HCT116 (cell line): ENCODE measurements at regions not wholly inside any gene's neighbourhood (a gene's known extent, or its start where the extent isn't known, plus 50 kb on each side); places are given as distances from the start of the nearest gene placed in this dataset.

Source experiments
- ATAC-seq: fragments of 200-7000 bp; cut with Tn5 transposase; 2 replicates; pipeline ENCODE4 v1.9.1; 2020; ENCODE audit warnings: mild to moderate bottlenecking, moderate library complexity
- BruUV-seq: library from RNA; stranded (reverse); fragments of 400-500 nt; replicated peaks from 2 replicates; lab custom pipeline; 2021; lab: Mats Ljungman, UMichigan
- CTCF ChIA-PET: fragments of 300-600 bp; sonication (Branson Sonifier 250); formaldehyde crosslinking; loops from one replicate; lab custom pipeline; 2021; ENCODE audit warnings: antibody characterized with exemption; lab: Charles Lee
- POLR2A ChIA-PET: fragments of 300-600, 350-600 bp; sonication (Branson Sonifier 250); formaldehyde crosslinking; loops from one replicate; lab custom pipeline; 2021; ENCODE audit warnings: antibody characterized with exemption; lab: Charles Lee
- RAD21 ChIA-PET, 2 experiments: fragments of 300-600 bp; sonication (Branson Sonifier 250); formaldehyde crosslinking; loops; one replicate each; lab custom pipeline; 2023; ENCODE audit warnings: low total read pairs in 2 of 2; ENCODE audit not compliant: uncharacterized antibody in 2 of 2, unreplicated experiment in 2 of 2, low non-redundant PET in 1 of 2; lab: Charles Lee
- DNase-seq: peaks from one replicate; pipeline ENCODE4 v3.0.0-alpha.2; 2010; ENCODE audit warnings: low read depth, low spot score
- H2AFZ ChIP-seq: fragments of 200-600 bp; shearing (Covaris generic), sonication (generic); 2 replicates; pipeline ENCODE4 v1.6.1; 2017; ENCODE audit warnings: low read depth, mixed run types, mixed read lengths, antibody characterized with exemption, low read length; ENCODE audit not compliant: poor library complexity, severe bottlenecking
- H3K27ac ChIP-seq: 2 replicates; pipeline ENCODE4 v1.5.1; 2012; ENCODE audit warnings: low read depth, low read length
- H3K27me3 ChIP-seq: fragments of 200-600 bp; sonication (generic); 2 replicates; pipeline ENCODE4 v1.6.1; 2016; ENCODE audit warnings: mixed run types, low read length, mixed read lengths; ENCODE audit not compliant: insufficient read depth
- H3K36me3 ChIP-seq, 2 experiments: fragments of 200-500 bp in 1 of 2; fragments of 200-600 bp in 1 of 2; sonication (Bioruptor generic) in 1 of 2; sonication (generic) in 1 of 2; 2 replicates each; pipeline versions ENCODE4 v1.5.1 to v1.6.1; 2014 to 2016; ENCODE audit warnings: low read length in 2 of 2, inconsistent platforms in 1 of 2, mixed read lengths in 1 of 2, mixed run types in 1 of 2; ENCODE audit not compliant: insufficient read depth in 2 of 2, control insufficient read depth in 1 of 2
- H3K4me1 ChIP-seq, 2 experiments: fragments of 200-600 bp in 1 of 2; sonication (generic) in 1 of 2; 2 replicates each; pipeline versions ENCODE4 v1.5.1 to v1.6.1; 2012 to 2017; ENCODE audit warnings: low read length in 2 of 2, inconsistent platforms in 1 of 2, mild to moderate bottlenecking in 1 of 2, mixed read lengths in 1 of 2, mixed run types in 1 of 2, moderate library complexity in 1 of 2; ENCODE audit not compliant: insufficient read depth in 2 of 2, control insufficient read depth in 1 of 2
- H3K4me2 ChIP-seq: fragments of 200-600 bp; sonication (generic); 2 replicates; pipeline ENCODE4 v1.6.1; 2017; ENCODE audit warnings: mixed run types, low read length, mixed read lengths
- H3K4me3 ChIP-seq, 2 experiments: fragments of 200-600 bp in 1 of 2; sonication (generic) in 1 of 2; replicated peaks in 1 of 2; 2 replicates each; pipeline ENCODE4 v1.5.1; 2011 to 2016; ENCODE audit warnings: low read length in 2 of 2, control low read depth in 1 of 2, low read depth in 1 of 2, mild to moderate bottlenecking in 1 of 2, mixed read lengths in 1 of 2, mixed run types in 1 of 2
- H3K79me2 ChIP-seq: fragments of 200-600 bp; sonication (generic); 2 replicates; pipeline ENCODE4 v1.6.1; 2017; ENCODE audit warnings: mild to moderate bottlenecking, mixed run types, low read length, moderate library complexity, mixed read lengths; ENCODE audit not compliant: insufficient read depth
- H3K9ac ChIP-seq: fragments of 200-600 bp; sonication (generic); 2 replicates; pipeline ENCODE4 v1.6.1; 2016; ENCODE audit warnings: low read length, mixed read lengths
- H3K9me2 ChIP-seq: fragments of 200-600 bp; sonication (generic), shearing (Covaris generic); 2 replicates; pipeline ENCODE4 v1.6.1; 2017; ENCODE audit warnings: mixed run types, mild to moderate bottlenecking, moderate library complexity; ENCODE audit not compliant: insufficient read depth
- H3K9me3 ChIP-seq, 2 experiments: fragments of 200-500 bp in 1 of 2; fragments of 200-600 bp in 1 of 2; sonication (Bioruptor generic) in 1 of 2; sonication (generic) in 1 of 2; 2 replicates each; pipeline ENCODE4 v1.6.1; 2014 to 2017; ENCODE audit warnings: low read length in 2 of 2, mixed read lengths in 2 of 2, inconsistent platforms in 1 of 2, low read depth in 1 of 2, mild to moderate bottlenecking in 1 of 2, mixed run types in 1 of 2, moderate library complexity in 1 of 2; ENCODE audit not compliant: control insufficient read depth in 1 of 2, insufficient read depth in 1 of 2
- H4K20me1 ChIP-seq: fragments of 200-600 bp; sonication (generic), shearing (Covaris generic); 2 replicates; pipeline ENCODE4 v1.6.1; 2017; ENCODE audit warnings: mixed run types, mild to moderate bottlenecking, moderate library complexity; ENCODE audit not compliant: insufficient read depth
- CBX3 ChIP-seq: IDR thresholded peaks from 2 replicates; pipeline ENCODE4 v1.6.1; 2012; ENCODE audit warnings: low read depth
- CTCF ChIP-seq, 3 experiments: fragments of 200-600 bp in 1 of 3; sonication (generic) in 1 of 3; IDR thresholded peaks in 2 of 3; conservative IDR thresholded peaks in 1 of 3; 2 replicates each; pipeline ENCODE4 v1.5.1; 2012 to 2017; ENCODE audit warnings: low read depth in 2 of 3, low read length in 2 of 3, antibody characterized with exemption in 1 of 3, borderline replicate concordance in 1 of 3, control low read depth in 1 of 3, mild to moderate bottlenecking in 1 of 3, mixed read lengths in 1 of 3, mixed run types in 1 of 3, moderate library complexity in 1 of 3; ENCODE audit not compliant: insufficient read depth in 1 of 3
- ELF1 ChIP-seq: IDR thresholded peaks from 2 replicates; pipeline ENCODE4 v1.6.1; 2012; ENCODE audit warnings: low read depth, borderline replicate concordance
- FOSL1 ChIP-seq: IDR thresholded peaks from 2 replicates; pipeline ENCODE4 v1.6.1; 2012; ENCODE audit warnings: low read depth
- JUND ChIP-seq: IDR thresholded peaks from 2 replicates; pipeline ENCODE4 v1.6.1; 2012
- POLR2AphosphoS5 ChIP-seq: IDR thresholded peaks from 2 replicates; pipeline ENCODE4 v1.6.1; 2011; ENCODE audit warnings: mild to moderate bottlenecking, low read depth, low read length, moderate library complexity
- RAD21 ChIP-seq: IDR thresholded peaks from 2 replicates; pipeline ENCODE4 v1.6.1; 2012; ENCODE audit warnings: low read depth, mild to moderate bottlenecking
- SIN3A ChIP-seq: IDR thresholded peaks from 2 replicates; pipeline ENCODE4 v1.6.1; 2012; ENCODE audit warnings: low read depth
- SP1 ChIP-seq: IDR thresholded peaks from 2 replicates; pipeline ENCODE4 v1.6.1; 2012; ENCODE audit warnings: low read depth
- ZFX ChIP-seq: fragments of 450-650 bp; IDR thresholded peaks from 2 replicates; pipeline ENCODE4 v1.6.1; 2017
- ZNF274 ChIP-seq: fragments of 200-500 bp; sonication (Bioruptor generic); IDR thresholded peaks from 2 replicates; pipeline ENCODE4 v1.6.1; 2014; ENCODE audit warnings: mild to moderate bottlenecking, low read depth, low read length, inconsistent platforms
- intact Hi-C: fragments of 100-400 bp; cut with micrococcal nuclease; formaldehyde crosslinking; loops from 2 replicates; pipeline ENCODE4 v1.10.0; 2022
- TF ChIP-seq, protein P1 (sequence below): IDR thresholded peaks from 2 replicates; pipeline ENCODE4 v1.6.1; 2012; ENCODE audit warnings: low read depth
- TF ChIP-seq, protein P2 (sequence below): IDR thresholded peaks from 2 replicates; pipeline ENCODE4 v1.6.1; 2011; ENCODE audit warnings: mild to moderate bottlenecking, low read length, moderate library complexity; ENCODE audit not compliant: insufficient replicate concordance; ENCODE audit errors: extremely low read depth

- TF ChIP-seq, protein P1, sequence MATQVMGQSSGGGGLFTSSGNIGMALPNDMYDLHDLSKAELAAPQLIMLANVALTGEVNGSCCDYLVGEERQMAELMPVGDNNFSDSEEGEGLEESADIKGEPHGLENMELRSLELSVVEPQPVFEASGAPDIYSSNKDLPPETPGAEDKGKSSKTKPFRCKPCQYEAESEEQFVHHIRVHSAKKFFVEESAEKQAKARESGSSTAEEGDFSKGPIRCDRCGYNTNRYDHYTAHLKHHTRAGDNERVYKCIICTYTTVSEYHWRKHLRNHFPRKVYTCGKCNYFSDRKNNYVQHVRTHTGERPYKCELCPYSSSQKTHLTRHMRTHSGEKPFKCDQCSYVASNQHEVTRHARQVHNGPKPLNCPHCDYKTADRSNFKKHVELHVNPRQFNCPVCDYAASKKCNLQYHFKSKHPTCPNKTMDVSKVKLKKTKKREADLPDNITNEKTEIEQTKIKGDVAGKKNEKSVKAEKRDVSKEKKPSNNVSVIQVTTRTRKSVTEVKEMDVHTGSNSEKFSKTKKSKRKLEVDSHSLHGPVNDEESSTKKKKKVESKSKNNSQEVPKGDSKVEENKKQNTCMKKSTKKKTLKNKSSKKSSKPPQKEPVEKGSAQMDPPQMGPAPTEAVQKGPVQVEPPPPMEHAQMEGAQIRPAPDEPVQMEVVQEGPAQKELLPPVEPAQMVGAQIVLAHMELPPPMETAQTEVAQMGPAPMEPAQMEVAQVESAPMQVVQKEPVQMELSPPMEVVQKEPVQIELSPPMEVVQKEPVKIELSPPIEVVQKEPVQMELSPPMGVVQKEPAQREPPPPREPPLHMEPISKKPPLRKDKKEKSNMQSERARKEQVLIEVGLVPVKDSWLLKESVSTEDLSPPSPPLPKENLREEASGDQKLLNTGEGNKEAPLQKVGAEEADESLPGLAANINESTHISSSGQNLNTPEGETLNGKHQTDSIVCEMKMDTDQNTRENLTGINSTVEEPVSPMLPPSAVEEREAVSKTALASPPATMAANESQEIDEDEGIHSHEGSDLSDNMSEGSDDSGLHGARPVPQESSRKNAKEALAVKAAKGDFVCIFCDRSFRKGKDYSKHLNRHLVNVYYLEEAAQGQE: no peak
- TF ChIP-seq SP1 (no peak), CBX3 (no peak), POLR2AphosphoS5 (no peak), RAD21 (no peak), ELF1 (no peak)
- TF ChIP-seq, all 23 proteins: peak for 0
Measured at GRCh38 chr2:61722318-61722717, 131.5 kb downstream of the FAM161A start (continued).

DNA sequence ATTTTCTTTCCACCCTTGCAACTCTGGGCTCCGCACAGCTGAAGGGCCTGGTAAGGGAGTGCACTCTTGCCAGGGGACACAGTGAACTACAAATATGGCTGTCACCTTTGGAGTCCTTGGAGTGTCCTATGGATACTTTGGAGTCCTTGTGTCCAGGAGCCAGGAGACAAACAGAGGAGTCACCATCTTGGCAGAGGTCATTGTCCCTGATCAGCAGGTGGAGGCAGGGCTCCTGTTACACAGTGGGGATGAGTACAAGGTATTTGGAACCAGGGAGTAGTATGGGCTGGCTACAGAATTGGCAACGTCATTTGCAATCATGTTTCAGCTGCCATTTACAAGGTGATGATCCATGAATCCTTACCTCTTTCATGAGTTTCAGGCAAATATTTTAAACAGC, 132.5 kb downstream of the FAM161A start:
- Histone ChIP-seq H3K4me2 (no peak overlapping the region), H2AFZ (no peak overlapping the region), H4K20me1 (no peaks in the 10 kb centered on the region), H3K9me3 (no peaks in the 10 kb centered on the region), H3K9ac (no peak overlapping the region), H3K79me2 (no peaks in the 10 kb centered on the region), H3K4me3 (no peak overlapping the region), H3K9me2 (no peaks in the 10 kb centered on the region), H3K4me1 (no peaks in the 10 kb centered on the region), H3K27ac (no peak overlapping the region), H3K36me3 (no peaks in the 10 kb centered on the region), H3K27me3 (no peaks in the 10 kb centered on the region)
- BruUV-seq: no TSS peak
- no peak for DNase-seq
- no peak for TF ChIP-seq ZFX
- TF ChIP-seq ZNF274: no peak
- no peak for TF ChIP-seq SIN3A
- TF ChIP-seq RAD21: no peak
- no peak for TF ChIP-seq SP1
- no peak for TF ChIP-seq JUND
- no peak for TF ChIP-seq CTCF (IDR thresholded peaks at IDR 0.05 in 2 of 3, conservative IDR thresholded peaks at IDR 0.05 in 1 of 3; ENCODE audit: borderline replicate concordance in 1 of 3, insufficient read depth in 1 of 3, low read depth in 2 of 3, low read length in 2 of 3)
- TF ChIP-seq, protein P2, sequence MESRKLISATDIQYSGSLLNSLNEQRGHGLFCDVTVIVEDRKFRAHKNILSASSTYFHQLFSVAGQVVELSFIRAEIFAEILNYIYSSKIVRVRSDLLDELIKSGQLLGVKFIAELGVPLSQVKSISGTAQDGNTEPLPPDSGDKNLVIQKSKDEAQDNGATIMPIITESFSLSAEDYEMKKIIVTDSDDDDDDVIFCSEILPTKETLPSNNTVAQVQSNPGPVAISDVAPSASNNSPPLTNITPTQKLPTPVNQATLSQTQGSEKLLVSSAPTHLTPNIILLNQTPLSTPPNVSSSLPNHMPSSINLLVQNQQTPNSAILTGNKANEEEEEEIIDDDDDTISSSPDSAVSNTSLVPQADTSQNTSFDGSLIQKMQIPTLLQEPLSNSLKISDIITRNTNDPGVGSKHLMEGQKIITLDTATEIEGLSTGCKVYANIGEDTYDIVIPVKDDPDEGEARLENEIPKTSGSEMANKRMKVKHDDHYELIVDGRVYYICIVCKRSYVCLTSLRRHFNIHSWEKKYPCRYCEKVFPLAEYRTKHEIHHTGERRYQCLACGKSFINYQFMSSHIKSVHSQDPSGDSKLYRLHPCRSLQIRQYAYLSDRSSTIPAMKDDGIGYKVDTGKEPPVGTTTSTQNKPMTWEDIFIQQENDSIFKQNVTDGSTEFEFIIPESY: no peak
- TF ChIP-seq FOSL1: no peak
- CTCF ChIA-PET: no interaction called here
- intact Hi-C loops: no loop called here
- RAD21 ChIA-PET: no interaction called here
- no peak for ATAC-seq
- POLR2A ChIA-PET: no interaction called here
